ENCODE measurements at regions not wholly inside any gene's neighbourhood (a gene's known extent, or its start where the extent isn't known, plus 50 kb on each side); places are given as distances from the start of the nearest gene placed in this dataset.
"Not testable (repeated sequence)": the region's sequence is repeated elsewhere in the genome, so short reads cannot be mapped to it uniquely, and the experiment has no call there.

DNA sequence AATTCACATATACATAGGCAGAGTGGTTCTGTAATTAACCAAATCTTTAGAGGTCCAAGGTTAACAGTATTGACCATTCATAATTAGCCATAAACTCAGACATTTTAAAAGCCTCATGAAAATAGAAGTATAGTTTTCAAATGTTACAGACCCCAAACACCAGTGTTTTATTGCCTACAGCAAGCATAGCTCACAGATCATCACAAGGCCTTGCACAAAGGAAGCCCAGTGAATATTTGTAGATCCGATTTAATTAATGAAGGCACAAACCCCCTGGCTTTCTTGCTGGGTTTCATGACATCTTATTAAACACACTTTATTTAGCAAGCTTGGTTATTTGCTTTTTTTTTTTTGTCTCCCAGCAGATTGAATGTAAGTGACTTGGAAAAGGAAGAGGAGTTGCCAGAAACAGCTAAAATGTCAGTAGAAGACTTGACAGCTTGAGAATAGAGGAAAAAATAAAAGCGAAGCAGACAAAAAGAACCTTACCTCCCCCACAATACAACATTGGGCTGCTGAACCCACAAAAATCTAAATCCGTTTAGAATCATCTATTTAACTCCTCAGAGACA lies 283.9 kb upstream of the TNC start:
- Mint-ChIP-seq H3K4me3 (no peak overlapping the region), H3K27me3 (ENCODE audit: low read depth in 3 of 3) (no peaks in the 10 kb centered on the region), H3K27ac (no peak overlapping the region), H3K9me3 (peaks cover 0 to 12% (median 1%) of the 10 kb centered on the region in 6 donors), H3K4me1 (no peaks in the 10 kb centered on the region), H3K36me3 (no peaks in the 10 kb centered on the region)
- no peak for DNase-seq

DNA sequence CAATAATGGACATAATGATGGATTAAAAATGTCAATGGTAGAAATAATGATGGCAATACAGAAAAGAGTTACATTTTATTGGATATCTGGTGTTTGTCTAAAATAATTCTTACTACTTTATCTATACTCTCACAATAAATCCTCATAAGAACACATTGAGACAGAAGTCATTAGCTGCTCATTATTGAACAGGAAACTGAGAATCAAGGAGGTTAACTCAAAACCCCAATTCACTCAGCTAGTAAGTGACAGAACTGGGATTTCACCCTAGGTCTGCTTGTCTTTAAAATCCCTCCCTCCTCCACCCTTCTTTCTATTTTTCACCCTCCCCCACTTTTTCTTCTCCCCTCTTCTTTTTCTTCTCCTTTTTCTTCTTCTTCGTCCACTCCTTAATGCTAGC lies 285.8 kb upstream of the TNC start:
- peaks cover 0 to 5% (median 5%) of the 10 kb centered on the region in 3 donors for H3K27me3 Mint-ChIP-seq (ENCODE audit: low read depth in 3 of 3)
- DNase-seq = no peak
- no peak overlapping the region for H3K27ac Mint-ChIP-seq
- peaks cover 0 to 12% (median 1%) of the 10 kb centered on the region in 6 donors for H3K9me3 Mint-ChIP-seq
- H3K36me3 Mint-ChIP-seq = peaks cover 0 to 3% (median 0%) of the 10 kb centered on the region in 3 donors
- no peak overlapping the region for H3K4me3 Mint-ChIP-seq
- H3K4me1 Mint-ChIP-seq = no peaks in the 10 kb centered on the region

DNA sequence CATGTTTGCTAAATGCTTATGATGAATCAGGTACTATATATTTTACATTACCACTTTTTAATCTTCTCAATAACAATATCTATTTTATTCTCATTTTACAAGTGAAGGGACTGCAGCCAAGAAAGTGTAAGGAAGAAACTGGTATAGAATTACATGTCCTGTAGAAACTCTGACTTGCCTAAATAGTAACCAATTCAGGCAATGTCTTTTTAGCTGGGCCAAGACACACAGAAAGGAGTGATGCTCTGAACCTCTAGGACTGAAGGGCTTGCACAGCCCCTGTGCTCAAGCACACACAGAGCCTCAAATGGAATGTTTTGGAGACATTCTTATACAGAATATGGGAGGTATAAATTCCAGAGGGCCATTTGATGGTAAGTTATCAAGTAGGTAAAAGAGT lies 286.4 kb upstream of the TNC start:
- Mint-ChIP-seq H3K27ac (no peak overlapping the region), H3K36me3 (peaks cover 0 to 3% (median 0%) of the 10 kb centered on the region in 3 donors), H3K27me3 (ENCODE audit: low read depth in 3 of 3) (peaks cover 0 to 7% (median 5%) of the 10 kb centered on the region in 3 donors), H3K9me3 (peaks cover 0 to 16% (median 2%) of the 10 kb centered on the region in 6 donors), H3K4me1 (no peaks in the 10 kb centered on the region), H3K4me3 (no peak overlapping the region)
- DNase-seq = no peak

DNA sequence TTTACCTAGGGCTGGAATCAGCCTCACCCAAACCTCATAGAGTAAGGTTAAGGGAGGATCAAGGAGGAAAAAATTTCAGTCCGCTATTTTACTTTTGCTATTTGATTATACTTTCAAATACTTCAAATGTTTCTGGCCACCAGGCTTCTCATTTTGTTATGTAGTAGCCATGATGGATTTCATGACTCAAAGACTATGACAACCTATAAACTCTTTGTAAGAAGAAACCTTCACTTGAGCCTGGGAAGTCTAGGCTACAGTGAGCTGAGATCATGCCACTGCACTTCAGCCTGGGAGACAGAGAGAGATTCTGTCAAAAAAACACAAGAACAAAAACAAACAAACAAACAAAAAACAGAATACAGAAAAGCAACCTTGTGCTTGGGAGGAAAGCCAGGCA lies 293.6 kb upstream of the TNC start:
- peaks cover 0 to 3% (median 0%) of the 10 kb centered on the region in 3 donors for H3K36me3 Mint-ChIP-seq
- H3K27me3 Mint-ChIP-seq (ENCODE audit: low read depth in 3 of 3) = peaks cover 2 to 10% (median 5%) of the 10 kb centered on the region in 3 donors
- H3K4me3 Mint-ChIP-seq = no peak overlapping the region
- no peak overlapping the region for H3K27ac Mint-ChIP-seq
- H3K9me3 Mint-ChIP-seq = peaks cover 0 to 15% (median 0%) of the 10 kb centered on the region in 6 donors
- H3K4me1 Mint-ChIP-seq = no peaks in the 10 kb centered on the region
- DNase-seq = no peak

DNA sequence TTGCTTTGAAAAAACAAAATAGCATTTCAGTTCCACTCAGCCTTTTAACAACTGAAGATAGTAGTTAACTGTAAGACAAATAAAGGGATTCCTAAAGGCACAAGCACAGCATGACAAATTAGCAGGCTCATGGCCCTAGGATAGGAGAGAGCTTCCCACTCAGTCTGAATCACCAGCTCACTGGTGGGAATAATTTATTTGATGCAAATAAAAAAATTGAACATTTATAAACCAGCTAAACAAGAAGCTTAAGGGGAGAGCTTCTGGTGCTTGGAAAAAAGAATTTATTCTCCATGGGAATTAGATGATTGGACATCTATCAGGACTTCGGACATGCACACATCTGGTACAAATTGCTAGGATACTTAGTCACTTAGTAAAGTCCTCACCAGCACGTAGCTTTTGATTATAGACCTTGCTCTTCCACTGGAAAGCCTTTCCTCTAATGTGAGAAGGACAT lies 294.1 kb upstream of the TNC start:
- peaks cover 0 to 3% (median 0%) of the 10 kb centered on the region in 3 donors for H3K36me3 Mint-ChIP-seq
- DNase-seq = no peak
- H3K4me1 Mint-ChIP-seq = no peaks in the 10 kb centered on the region
- no peak overlapping the region for H3K4me3 Mint-ChIP-seq
- H3K27me3 Mint-ChIP-seq (ENCODE audit: low read depth in 3 of 3) = peaks cover 2 to 10% (median 5%) of the 10 kb centered on the region in 3 donors
- H3K27ac Mint-ChIP-seq = no peak overlapping the region
- H3K9me3 Mint-ChIP-seq = peaks cover 0 to 15% (median 0%) of the 10 kb centered on the region in 6 donors

DNA sequence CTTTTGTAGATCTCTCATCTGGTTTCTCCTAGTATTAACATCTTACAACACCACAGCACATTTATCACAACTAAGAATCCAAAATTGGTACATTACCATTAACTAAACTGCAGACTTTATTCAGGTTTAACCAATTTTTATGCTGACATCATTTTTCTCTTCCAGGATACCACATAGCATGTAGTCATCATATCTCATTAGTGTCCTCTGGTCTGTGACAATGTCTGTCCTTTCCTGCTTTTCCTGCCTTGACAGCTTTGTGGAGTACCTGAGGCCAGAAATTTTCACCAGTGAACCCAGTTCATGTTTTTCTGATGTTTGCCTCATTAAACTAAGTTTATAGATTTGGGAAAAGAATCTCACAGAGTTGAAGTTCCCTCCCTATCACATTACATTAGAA lies 294.7 kb upstream of the TNC start:
- H3K4me3 Mint-ChIP-seq = no peak overlapping the region
- H3K9me3 Mint-ChIP-seq = peaks cover 0 to 15% (median under 1%) of the 10 kb centered on the region in 6 donors
- peaks cover 2 to 10% (median 3%) of the 10 kb centered on the region in 3 donors for H3K27me3 Mint-ChIP-seq (ENCODE audit: low read depth in 3 of 3)
- H3K36me3 Mint-ChIP-seq = peaks cover 0 to 3% (median 0%) of the 10 kb centered on the region in 3 donors
- H3K4me1 Mint-ChIP-seq = no peaks in the 10 kb centered on the region
- DNase-seq = no peak
- H3K27ac Mint-ChIP-seq = no peak overlapping the region

DNA sequence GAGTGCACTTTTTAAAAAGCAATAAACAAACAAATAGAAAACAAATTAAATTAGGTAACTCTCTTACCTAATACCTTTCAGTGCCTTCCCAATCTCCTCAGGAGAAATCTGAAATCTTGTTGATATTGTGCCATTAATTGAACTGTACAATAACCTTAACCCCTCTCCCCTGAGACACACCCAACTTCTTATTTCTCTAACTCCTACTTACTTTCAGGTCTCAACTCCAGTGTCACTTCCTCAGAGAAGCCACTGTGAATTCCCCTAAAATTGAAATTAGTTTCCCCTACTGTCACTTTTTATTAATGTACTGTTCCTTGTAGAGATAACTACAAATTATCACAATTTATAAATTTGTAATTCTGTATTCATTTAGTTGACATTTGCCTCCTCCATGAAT lies 295.3 kb upstream of the TNC start:
- Mint-ChIP-seq H3K4me3 (no peak overlapping the region), H3K4me1 (no peaks in the 10 kb centered on the region), H3K36me3 (peaks cover 0 to 3% (median 0%) of the 10 kb centered on the region in 3 donors), H3K27ac (no peak overlapping the region), H3K27me3 (ENCODE audit: low read depth in 3 of 3) (peaks cover 0 to 6% (median 2%) of the 10 kb centered on the region in 3 donors), H3K9me3 (peaks cover 0 to 15% (median 1%) of the 10 kb centered on the region in 6 donors)
- DNase-seq = no peak

DNA sequence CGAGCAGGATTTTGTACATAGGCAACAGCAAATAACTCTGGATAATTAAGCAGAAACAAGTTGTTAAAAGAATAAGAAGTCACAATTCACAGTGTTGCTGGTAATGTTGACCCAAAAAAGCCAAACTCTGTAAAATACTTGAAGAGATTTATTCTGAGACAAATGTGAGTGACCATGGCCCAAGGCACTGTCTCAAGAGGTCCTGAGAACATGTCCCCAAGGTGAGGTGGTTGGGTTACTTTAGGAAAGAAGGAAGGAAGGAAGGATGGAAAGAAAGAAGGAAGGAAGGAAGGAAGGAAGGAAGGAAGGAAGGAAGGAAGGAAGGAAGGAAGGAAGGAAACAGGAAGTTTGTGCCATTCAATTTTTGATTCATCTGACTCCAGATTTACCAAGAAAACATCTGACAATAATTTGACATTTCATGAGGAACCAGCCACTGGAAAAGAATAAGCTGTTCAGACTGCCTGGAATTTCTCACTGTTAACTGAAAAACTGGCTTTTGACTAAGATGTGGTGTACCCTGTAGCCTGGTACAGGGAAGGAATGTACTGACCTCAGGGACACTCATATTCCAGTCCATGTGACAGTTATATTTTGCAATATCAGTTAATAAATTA lies 295.9 kb upstream of the TNC start:
- DNase-seq = no peak
- H3K4me1 Mint-ChIP-seq = no peaks in the 10 kb centered on the region
- no peak overlapping the region for H3K27ac Mint-ChIP-seq
- H3K36me3 Mint-ChIP-seq = no peaks in the 10 kb centered on the region
- H3K27me3 Mint-ChIP-seq (ENCODE audit: low read depth in 3 of 3) = peaks cover 0 to 4% (median 2%) of the 10 kb centered on the region in 3 donors
- H3K9me3 Mint-ChIP-seq = peaks cover 0 to 11% (median 1%) of the 10 kb centered on the region in 6 donors
- H3K4me3 Mint-ChIP-seq = no peak overlapping the region

DNA sequence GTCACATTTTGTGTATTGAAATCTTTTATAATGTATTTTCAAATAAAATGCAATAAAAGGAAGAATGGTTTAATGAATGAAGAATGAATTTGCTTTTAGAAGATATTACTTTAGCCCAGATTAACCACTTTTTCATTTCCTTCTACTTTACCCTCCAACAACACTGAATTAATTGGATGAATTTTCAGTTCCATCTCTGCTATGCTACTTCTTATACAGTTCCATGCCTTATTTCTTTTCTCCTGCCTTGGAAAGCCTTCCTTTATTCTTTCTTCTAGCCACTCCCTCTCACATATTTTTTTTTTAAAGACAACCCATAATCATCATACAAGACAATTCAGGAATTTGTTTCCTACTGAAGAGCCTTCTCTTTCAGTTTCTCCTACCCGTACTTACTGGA lies 296.6 kb upstream of the TNC start:
- H3K36me3 Mint-ChIP-seq = no peaks in the 10 kb centered on the region
- no peaks in the 10 kb centered on the region for H3K4me1 Mint-ChIP-seq
- no peak overlapping the region for H3K4me3 Mint-ChIP-seq
- peaks cover 0 to 8% (median 4%) of the 10 kb centered on the region in 6 donors for H3K9me3 Mint-ChIP-seq
- no peak for DNase-seq
- peaks cover 0 to 2% (median 2%) of the 10 kb centered on the region in 3 donors for H3K27me3 Mint-ChIP-seq (ENCODE audit: low read depth in 3 of 3)
- H3K27ac Mint-ChIP-seq = no peak overlapping the region

DNA sequence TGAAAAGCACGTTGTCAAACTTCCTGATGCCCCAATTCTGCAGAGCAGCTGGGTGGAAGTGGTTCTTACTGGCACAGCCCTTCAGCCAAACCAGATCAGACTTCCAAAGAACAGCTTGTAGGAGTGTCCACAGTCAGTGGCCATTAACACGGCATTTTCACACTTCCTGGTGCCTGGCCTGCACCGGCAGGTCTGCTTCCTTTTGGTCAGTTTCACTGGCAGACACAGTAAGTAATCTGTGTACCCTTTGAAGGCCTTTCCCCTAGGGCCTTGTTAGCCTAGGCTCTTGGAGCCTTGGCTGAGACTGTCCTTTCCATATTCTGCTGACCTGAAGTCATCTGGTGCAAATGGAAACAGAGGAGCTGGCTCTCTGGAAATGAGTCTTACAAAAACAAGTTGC lies 297.5 kb upstream of the TNC start:
- Mint-ChIP-seq H3K4me1 (no peaks in the 10 kb centered on the region), H3K27me3 (ENCODE audit: low read depth in 3 of 3) (peaks cover 0 to 2% (median 2%) of the 10 kb centered on the region in 3 donors), H3K36me3 (peaks cover 0 to under 1% (median 0%) of the 10 kb centered on the region in 3 donors), H3K27ac (no peak overlapping the region), H3K9me3 (peaks cover 0 to 8% (median 4%) of the 10 kb centered on the region in 6 donors), H3K4me3 (no peak overlapping the region)
- DNase-seq = no peak

DNA sequence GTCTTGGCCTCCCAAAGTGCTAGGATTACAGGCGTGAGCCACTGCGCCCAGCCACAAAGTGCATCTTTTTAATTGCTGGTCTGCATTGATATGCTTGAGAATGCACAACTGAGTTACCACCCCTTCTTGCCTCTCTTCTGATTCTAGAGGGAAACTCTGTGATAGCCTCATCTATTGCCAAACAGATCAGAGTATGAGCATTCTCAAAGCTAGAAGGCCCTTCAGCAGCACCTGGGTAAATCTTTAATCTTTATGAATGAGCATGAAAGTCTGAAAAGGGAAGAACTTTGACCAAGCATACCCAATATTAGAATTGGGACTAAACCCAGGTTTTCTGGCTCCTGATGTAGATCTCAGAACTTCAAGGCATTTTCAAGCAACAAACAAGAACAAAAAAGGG lies 298.3 kb upstream of the TNC start:
- Mint-ChIP-seq H3K36me3 (peaks cover 0 to 3% (median 0%) of the 10 kb centered on the region in 3 donors), H3K27ac (no peak overlapping the region), H3K4me1 (no peaks in the 10 kb centered on the region), H3K4me3 (no peak overlapping the region), H3K9me3 (peaks cover 2 to 14% (median 7%) of the 10 kb centered on the region in 6 donors), H3K27me3 (ENCODE audit: low read depth in 3 of 3) (peaks cover 0 to 2% (median 0%) of the 10 kb centered on the region in 3 donors)
- DNase-seq = no peak

DNA sequence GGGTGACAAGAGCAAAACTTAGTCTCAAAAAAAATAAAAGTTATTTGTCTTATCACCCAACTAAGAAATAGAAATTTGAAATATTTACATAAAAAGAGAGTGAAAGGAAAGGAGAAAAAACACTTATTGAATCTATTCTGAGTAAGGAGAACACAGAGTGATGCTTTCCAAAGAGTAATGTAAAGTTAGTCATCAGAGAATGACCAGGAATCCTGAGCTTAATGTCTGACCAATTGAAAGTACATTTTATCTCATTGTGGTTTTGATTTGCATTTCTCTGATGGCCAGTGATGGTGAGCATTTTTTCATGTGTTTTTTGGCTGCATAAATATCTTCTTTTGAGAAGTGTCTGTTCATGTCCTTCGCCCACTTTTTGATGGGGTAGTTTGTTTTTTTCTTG lies 300.2 kb upstream of the TNC start:
- not testable (repeated sequence) for H3K4me1 Mint-ChIP-seq; H3K4me3 Mint-ChIP-seq; H3K27ac Mint-ChIP-seq; H3K36me3 Mint-ChIP-seq; H3K27me3 Mint-ChIP-seq (ENCODE audit: low read depth in 3 of 3); DNase-seq
- H3K9me3 Mint-ChIP-seq = peaks cover 2 to 23% (median 13%) of the 10 kb centered on the region in 6 donors

DNA sequence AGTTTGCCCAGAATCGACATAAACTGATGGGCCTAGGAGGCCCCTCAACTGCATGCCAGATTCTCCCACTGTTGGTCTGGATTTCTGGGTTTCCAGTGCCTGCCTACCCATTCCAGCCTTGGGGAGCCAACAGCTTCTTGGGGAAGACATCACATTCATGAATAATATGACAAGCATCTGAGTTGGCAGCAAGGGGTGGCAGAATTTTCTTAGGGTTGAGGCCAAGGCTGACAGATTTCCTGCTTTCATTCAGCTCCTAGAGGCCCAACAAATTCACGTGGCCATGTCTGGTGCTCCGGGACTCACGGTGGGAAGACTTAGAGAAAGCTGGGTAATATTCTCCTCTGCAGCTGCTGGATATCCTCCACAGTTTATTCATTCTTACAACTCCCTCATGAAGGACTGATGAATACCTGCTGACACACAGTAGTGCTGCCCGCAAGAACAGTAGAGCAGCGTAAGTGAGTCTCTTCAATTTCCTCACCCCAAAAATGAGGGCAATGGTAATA lies 305.0 kb upstream of the TNC start:
- DNase-seq = no peak
- H3K4me1 Mint-ChIP-seq = no peaks in the 10 kb centered on the region
- H3K9me3 Mint-ChIP-seq = peaks cover 6 to 18% (median 13%) of the 10 kb centered on the region in 6 donors
- no peak overlapping the region for H3K4me3 Mint-ChIP-seq
- H3K27me3 Mint-ChIP-seq (ENCODE audit: low read depth in 3 of 3) = no peaks in the 10 kb centered on the region
- H3K36me3 Mint-ChIP-seq = peaks cover 0 to 3% (median 0%) of the 10 kb centered on the region in 3 donors
- H3K27ac Mint-ChIP-seq = no peak overlapping the region

DNA sequence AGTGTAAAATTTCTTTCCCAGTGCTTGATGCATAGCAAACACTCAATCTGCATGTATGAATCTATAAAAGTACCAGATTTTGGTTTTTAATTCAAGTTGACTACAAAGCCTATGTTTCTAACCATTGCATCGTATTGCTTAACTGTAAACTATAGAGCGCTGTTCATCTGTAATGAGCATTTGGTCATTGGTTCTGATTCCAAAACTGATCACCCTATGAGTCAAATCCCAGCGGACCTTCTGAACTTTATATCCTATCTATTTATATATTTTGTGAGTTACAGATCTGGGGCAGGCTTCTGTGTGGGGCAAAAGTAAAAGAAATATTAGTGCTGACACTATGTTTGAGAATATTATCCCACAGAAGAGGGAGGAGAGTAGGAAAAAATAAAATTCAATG lies 305.7 kb upstream of the TNC start:
- peaks cover 0 to 3% (median 0%) of the 10 kb centered on the region in 3 donors for H3K36me3 Mint-ChIP-seq
- H3K27ac Mint-ChIP-seq = no peak overlapping the region
- DNase-seq = no peak
- H3K4me3 Mint-ChIP-seq = no peak overlapping the region
- H3K4me1 Mint-ChIP-seq = no peaks in the 10 kb centered on the region
- H3K9me3 Mint-ChIP-seq = peaks cover 6 to 18% (median 13%) of the 10 kb centered on the region in 6 donors
- no peaks in the 10 kb centered on the region for H3K27me3 Mint-ChIP-seq (ENCODE audit: low read depth in 3 of 3)
